ENCODE measurements at regions not wholly inside any gene's neighbourhood (a gene's known extent, or its start where the extent isn't known, plus 50 kb on each side); places are given as distances from the start of the nearest gene placed in this dataset.

DNA sequence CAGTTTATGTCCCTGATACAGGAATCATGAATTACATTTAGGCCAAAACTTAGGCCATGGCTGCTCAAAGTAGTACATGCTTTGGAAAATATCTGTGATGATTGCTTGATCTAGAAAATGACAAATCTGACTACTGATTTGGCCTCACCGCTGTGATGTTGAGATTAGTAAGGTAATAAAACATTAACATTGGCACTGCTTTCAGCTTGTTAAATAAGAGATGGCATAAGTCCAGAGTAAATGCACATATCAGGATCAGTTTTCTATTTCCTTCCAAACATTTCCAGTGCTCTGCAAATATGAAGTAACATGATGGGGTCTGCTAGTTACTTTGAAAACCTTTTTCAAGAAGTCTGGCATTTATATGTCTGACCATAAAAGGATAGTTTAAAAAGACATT, 687.3 kb upstream of the ACTRT1 start:
- no peaks in the 10 kb centered on the region for H3K27me3 ChIP-seq
- H3K36me3 ChIP-seq, result no peaks in the 10 kb centered on the region
- H3K4me1 ChIP-seq, result peaks cover 0 to 7% (median 0%) of the 10 kb centered on the region in 4 donors
- TF ChIP-seq POLR2A (IDR thresholded peaks at IDR 0.05), result no peak
- TF ChIP-seq CTCF (IDR thresholded peaks at IDR 0.05), result no peak
- no peak for TF ChIP-seq EP300 (IDR thresholded peaks at IDR 0.05)
- TF ChIP-seq POLR2AphosphoS5 (IDR thresholded peaks at IDR 0.05), result no peak
- DNase-seq, result no peak
- no peak overlapping the region for H3K4me3 ChIP-seq
- intact Hi-C loops (cut with DNase I; ENCODE audit: low total_unique reads), result no loop called here
- no peak overlapping the region for H3K27ac ChIP-seq
- WGBS, 5 donors, result 14 to 31% (median 25%) methylated on average over 1 of the region's 1 CpG
- no peaks in the 10 kb centered on the region for H3K9me3 ChIP-seq

DNA sequence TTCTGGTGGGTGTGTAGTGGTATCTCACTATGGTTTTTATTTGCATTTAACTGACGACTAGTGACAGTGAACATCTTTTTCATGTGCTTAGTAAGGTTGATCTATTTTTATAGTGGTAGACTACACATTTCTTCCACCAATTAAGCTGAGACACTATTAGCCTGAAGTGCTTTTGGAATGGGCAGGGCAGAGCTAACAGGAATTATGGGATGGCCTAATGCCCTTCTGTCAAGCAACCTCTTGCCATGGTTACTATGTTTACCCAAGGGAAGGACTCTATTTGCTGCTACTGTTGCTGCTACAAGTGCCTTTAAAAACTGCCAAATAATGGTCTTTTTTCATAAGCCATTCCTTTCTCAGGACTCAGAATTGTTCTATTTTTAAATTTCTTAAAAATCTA, 676.7 kb upstream of the ACTRT1 start:
- WGBS, 5 donors, result 46 to 74% (median 61%) methylated on average over 1 of the region's 1 CpG
- Histone ChIP-seq H3K27ac (no peak overlapping the region), H3K4me1 (no peaks in the 10 kb centered on the region), H3K36me3 (no peaks in the 10 kb centered on the region), H3K4me3 (no peak overlapping the region), H3K27me3 (no peaks in the 10 kb centered on the region), H3K9me3 (no peaks in the 10 kb centered on the region)
- DNase-seq, result peak in 1 of 2 donors; percentile 26
- no peak for TF ChIP-seq CTCF (IDR thresholded peaks at IDR 0.05)
- no peak for TF ChIP-seq POLR2AphosphoS5 (IDR thresholded peaks at IDR 0.05)
- no peak for TF ChIP-seq EP300 (IDR thresholded peaks at IDR 0.05)
- TF ChIP-seq POLR2A (IDR thresholded peaks at IDR 0.05), result no peak
- intact Hi-C loops (cut with DNase I; ENCODE audit: low total_unique reads), result no loop called here

DNA sequence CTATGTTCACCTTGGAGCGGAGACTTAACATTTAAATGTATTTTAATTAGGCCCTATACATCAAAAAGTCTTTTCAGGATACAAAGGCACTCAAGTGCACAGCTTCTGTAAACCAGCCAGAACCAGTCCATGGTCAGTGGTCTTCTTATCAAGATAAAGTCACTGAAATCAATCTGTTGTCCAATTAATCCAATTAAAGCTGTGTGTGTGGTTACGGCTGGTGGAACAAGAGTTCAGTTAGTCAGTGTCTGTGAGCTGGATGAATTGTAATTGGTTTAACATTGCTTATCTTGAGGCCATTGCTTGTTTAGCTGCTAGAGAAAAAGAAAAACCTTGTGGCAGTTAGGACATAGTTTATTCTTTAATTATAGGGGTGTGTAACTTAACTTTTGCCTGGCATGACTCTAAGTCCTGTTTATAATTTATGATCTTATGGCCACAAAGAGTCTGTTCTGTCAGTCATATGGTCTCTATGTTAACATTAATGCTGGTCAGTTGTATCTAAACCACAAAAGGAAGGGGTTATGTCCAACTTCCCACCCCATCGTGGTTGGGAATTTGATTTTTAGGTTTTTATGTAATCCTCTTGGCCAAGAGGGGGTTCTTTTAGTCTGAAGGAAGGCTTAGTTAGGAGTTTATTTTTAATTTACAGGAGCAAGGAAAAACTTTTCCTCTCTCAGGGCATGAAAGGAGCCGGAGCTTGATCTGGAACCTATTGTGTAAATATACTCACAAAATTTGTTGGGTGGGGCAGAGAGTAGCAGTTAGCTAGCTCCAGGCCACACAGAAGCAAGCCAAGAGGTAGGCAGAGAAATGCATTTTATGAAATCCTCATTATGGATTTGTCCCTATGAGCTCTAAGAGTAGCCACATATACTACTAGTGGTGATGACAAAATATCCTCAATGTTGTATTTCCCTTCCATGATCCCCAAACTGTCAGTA, 665.7 kb upstream of the ACTRT1 start:
- TF ChIP-seq POLR2A (IDR thresholded peaks at IDR 0.05) (no peak), POLR2AphosphoS5 (IDR thresholded peaks at IDR 0.05) (no peak), EP300 (IDR thresholded peaks at IDR 0.05) (no peak), CTCF (IDR thresholded peaks at IDR 0.05) (no peak)
- Histone ChIP-seq H3K27me3 (no peaks in the 10 kb centered on the region), H3K9me3 (no peaks in the 10 kb centered on the region), H3K4me1 (no peaks in the 10 kb centered on the region), H3K4me3 (no peak overlapping the region), H3K27ac (no peak overlapping the region), H3K36me3 (no peaks in the 10 kb centered on the region)
- 36 to 64% (median 46%) methylated on average over 4 of the region's 4 CpGs for WGBS, 5 donors
- intact Hi-C loops (cut with DNase I; ENCODE audit: low total_unique reads), result no loop called here
- no peak for DNase-seq

GRCh38 chrX:128714425-128714824, 662.2 kb upstream of the ACTRT1 start:
- Histone ChIP-seq H3K4me3 (no peak overlapping the region), H3K9me3 (no peaks in the 10 kb centered on the region), H3K4me1 (no peaks in the 10 kb centered on the region), H3K27me3 (no peaks in the 10 kb centered on the region), H3K36me3 (no peaks in the 10 kb centered on the region), H3K27ac (no peak overlapping the region)
- intact Hi-C loops (cut with DNase I; ENCODE audit: low total_unique reads), result no loop called here
- TF ChIP-seq EP300 (IDR thresholded peaks at IDR 0.05), result no peak
- TF ChIP-seq CTCF (IDR thresholded peaks at IDR 0.05), result no peak
- no peak for TF ChIP-seq POLR2AphosphoS5 (IDR thresholded peaks at IDR 0.05)
- no peak for TF ChIP-seq POLR2A (IDR thresholded peaks at IDR 0.05)
- no peak for DNase-seq
- 70 to 95% (median 83%) methylated on average over 7 to 9 of the region's 9 CpGs for WGBS, 5 donors

All from stomach (tissue), 8 donors.